ENCODE measurements at regions not wholly inside any gene's neighbourhood (a gene's known extent, or its start where the extent isn't known, plus 50 kb on each side); places are given as distances from the start of the nearest gene placed in this dataset.
"Not testable (repeated sequence)": the region's sequence is repeated elsewhere in the genome, so short reads cannot be mapped to it uniquely, and the experiment has no call there.

DNA sequence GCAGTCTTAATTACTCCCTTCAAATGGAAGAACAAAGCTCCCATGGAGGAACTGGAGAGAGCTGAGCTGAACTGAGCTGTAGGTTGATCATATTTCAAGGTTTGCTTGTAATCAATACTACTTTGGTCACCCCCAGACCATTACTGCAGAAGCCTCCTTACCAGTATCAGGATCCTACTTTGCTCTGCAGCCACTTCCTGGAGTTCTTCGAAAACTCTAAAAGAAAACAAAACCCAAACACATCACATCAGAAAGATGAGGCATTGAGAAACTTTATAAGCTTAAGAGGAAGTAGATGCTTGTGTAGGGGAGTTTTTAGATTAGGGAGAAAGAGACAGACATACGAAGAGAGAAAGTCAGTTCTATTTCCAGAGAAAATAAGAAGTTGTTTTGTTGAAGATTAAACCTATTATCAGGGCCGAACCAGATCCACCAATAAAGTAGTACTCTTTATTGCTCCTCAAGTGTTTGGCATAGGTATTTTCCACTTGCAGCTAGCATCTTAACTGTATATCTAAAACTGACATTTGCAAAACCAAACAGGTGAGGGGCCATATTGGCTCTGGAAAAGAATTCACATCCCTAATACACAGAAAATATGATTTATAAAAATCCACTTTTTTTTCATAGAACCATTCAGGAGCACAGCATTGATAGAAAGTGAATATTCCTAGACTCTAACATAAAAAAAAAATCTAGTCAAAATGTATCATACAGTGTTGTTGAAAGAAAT lies 166.9 kb upstream of the KLF7 start:
- DNase-seq = no peak

DNA sequence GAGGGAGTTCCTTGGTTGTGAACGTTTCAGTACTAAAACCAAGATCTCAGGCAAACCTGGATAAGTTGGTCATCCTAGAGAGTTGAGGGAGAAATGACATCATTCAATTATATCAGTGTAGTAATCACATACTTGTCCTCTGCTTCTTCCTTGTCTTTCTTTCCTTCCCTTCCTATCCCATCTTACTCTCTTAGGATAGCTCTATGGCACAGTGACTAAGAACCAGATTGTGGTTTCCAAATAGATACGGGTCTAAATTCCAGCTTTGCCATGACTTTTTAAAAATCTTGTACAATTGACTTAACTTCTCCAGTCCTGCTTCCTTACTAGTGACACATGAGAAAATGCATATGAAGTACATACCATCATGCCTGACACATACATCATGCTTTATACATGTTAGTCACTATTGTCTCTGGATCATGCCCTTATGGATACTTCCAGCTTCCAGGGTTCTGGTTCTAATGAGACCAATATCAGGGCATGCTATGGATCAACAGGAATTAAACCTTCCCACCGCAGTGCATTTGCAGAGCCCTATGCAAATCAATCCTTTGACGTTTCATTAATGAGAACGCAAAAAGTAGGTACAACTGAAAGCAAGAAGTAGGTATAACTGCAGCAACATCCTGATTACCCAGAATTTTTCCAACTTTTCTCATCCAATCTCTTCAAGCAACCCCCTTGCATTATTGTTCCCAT lies 168.0 kb upstream of the KLF7 start:
- no peak for DNase-seq

DNA sequence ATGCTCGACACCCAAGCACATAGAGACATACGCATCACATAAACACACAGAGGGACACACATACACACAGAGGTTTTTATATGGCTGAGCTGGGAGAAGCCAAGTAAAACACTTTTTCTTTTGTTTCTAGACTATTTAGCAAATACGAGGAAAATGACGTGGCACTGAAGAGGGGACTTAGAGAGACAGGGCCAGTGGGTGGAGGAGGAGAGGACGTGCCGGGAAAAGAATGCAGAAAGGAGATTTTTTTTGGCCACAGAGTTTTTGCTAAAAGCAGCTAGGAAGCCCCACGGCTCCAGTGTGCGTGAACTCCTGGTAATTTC lies 168.5 kb upstream of the KLF7 start:
- DNase-seq = no peak

DNA sequence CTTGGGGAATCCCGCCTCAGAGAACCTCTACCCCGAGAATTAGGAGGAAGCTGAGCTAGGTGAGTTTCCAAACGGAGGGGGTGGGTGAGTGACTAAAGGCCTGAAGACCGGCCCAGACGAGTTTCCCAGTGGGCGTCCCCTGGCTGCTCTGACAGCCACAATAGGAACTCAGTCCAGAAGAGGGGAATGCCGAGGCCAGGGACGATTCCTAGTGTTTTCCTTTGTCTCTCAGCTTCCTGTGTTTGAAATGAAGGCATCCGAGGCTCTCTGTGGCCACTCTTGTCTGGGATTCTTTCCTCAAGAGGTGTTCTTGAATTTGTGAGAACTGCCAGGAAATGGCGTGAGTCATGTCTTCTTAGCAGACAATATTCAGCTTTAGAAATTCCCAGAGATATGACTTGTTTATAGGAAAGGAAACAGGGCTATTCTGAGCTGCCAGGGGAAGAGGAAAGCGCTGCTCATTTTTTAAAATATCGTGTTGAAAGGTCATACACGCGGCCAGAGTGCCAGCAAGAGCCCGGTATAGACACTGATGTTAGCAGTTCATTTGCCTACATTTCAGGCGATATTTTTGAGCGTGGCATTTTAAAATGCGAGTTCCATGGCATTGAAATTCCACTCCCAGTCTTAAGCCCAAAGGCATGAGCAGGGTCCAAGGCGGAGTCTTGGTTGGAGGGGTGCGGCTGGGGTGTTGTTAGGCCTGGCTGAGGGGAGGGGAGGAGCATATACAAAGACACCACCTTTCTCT lies 169.1 kb upstream of the KLF7 start:
- DNase-seq = no peak

DNA sequence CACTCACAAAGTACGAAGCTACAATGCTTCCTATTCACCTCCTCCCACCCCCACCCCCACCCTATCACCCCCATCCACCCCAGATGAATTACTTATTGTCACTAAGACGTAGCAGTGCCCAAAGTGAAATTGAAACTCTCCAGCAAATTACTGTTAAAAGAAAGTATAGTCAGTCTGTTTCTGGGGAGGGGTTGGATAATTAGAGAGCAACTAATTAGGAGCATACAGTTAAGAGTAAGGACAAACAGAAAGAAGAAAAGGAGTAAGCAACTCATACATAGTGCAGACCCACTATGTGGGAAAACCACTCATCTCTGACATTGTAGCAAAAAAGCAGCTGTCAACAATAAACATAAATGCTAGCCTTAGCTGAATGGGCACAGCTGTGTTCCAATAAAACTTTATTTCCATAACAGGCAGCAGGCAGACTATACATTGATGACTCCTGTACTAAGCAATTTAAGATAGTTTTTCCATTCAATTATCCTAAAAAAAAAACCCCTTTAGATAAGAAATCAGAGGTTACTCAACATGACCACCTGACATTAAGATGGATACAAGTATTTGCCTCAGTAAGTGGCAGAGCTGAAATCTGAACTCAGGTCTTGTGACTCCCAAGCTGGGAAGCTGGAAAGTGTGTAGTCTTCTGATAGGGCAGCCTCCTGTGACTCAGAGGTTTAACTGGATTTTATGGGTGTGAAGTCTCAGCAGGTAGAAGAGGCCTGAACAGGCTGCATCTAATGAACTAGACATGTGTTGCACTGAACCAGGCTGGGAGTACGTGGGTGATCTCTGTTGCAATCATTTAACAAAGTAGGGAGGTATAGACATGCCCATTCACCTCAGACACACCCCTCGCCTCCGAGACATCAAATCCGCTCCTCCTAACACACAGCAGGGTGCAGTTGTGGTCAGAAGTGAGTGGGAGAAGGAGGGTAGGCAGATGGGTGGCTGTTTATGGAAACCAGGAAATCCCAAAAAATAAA lies 171.8 kb upstream of the KLF7 start:
- DNase-seq = peak; percentile 39

DNA sequence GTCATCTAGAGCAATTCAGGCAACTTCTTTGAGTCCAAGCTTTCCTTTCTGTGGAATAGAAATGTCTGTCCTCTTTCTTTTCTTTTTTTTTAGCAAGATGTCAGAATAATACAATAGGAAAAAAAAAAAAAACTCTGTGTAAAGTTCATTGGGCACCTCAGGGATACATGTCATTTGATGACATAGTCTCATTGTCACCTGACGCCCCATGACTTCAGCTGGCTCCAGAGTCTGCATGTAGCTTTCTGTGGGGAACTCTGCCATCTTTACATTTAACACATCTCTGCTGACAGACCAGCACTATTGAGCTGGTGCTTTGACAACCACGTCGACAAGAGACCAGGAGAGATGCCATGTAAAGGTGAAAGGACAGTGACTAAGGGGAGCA lies 172.5 kb upstream of the KLF7 start:
- DNase-seq = no peak

DNA sequence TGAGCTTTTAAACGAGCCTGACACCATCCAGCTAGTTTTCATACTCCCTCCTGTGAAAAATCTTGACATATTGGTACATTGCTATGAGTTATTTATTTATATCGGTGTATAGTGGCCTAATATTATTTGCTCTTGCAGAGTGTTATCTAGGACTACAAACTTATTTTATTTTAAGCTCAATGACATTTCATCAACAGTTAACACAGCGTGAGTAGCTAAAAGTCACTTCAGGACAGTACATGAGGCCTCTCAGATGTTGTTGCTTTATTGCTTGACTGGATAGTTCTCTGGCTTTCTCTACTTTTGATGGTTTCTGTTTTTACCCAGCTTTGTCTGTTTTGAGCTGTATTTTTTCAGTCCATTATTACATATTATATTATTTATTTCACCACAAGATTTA lies 172.9 kb upstream of the KLF7 start:
- no peak for DNase-seq

DNA sequence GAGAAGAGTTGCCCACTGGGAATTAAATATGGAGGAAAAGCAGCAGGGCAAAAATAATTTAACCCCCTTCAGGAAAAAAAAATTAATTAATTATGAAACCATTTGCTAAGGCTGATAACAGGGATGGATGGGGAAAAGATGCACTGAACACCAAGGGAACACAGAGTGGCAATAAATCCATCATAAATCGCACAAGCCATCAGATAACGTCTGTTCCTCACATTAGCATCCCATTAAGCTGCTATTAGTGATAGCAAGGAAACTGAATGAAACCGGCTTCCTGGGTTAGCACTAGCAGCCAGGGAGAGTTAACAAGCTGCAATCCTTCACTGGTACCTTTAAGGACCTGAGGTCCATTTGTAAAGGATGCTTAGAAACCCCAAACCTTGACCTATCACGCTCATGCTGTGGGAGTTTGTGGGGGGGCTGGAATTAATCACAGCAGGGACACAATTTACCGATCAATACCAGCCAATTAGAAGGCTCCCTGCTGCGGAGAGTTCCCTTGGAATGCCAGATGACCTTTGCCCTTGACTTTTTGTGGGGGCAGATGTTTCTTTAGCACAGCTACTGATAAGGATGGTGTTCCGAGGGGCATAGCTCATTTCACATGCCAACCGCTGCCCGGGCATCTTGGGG lies 175.5 kb upstream of the KLF7 start:
- DNase-seq = no peak

DNA sequence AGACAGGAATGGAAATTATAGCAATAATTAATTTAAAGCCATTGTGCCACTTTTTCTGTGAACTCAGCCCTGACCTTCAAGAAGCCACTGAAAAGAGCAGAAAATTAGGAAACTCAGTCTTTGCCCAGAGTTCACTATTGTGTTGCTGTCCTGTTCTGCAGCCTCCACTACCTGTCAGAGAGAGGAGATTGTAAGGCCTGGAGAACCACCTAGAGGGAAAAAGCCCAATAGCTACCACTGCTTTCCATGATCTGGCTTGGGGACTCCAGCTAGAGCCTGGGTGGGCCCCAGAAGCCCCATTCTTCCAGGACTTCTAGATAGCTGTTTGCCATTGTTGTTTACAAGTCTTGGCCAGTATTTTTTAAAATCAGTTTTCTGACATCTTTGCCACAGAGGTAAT lies 176.1 kb upstream of the KLF7 start:
- DNase-seq = no peak

DNA sequence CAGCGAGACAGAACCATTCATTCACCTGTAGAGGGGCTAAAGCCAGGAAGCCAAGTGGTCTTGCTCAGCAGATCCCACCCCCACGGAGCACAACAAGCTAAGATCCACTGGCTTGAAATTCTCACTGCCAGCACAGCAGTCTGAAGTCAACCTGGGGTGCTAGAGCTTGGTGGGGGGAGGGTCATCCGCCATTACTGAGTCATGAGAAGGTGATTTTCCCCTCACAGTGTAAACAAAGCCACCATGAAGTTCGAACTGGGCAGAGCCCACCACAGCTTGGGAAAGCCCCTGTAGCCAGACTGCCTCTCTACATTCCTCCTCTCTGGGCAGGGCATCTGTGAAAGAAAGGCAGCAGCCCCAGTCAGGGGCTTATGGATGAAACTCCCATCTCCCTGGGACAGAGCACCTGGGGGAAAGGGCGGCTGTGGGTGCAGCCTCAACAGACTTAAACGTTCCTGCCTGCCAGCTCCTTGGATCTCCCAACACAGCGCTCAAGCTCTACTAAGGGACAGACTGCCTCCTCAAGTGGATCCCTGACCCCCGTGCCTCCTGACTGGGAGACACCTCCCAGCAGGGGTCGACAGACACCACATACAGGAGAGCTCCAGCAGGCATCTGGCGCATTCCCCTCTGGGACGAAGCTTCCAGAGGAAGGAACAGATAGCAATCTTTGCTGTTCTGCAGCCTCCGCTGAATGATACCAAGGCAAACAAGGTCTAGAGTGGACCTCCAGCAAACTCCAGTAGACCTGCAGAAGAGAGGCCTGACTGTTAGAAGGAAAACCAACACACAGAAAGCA lies 179.0 kb upstream of the KLF7 start:
- DNase-seq = not testable (repeated sequence)

DNA sequence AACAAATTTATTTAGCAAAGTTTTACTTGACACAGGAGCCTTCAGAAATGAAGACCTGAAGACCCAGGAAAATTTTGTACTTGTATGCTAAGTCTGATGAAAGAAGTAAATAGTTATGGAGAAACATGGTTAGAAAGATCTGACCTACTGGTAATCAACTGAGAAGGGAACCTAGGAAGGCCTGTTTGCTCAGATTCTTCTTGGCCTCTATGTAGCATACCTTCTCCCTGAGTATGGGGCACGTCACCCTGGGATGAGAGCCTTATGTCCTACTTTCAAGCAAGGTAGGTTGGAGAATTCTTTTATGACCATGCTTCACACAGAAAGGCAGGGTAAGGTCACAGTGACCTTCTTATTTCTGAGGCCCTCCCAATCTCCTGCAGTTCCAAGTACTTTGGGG lies 178.6 kb upstream of the CREB1 start:
- no peak for DNase-seq

DNA sequence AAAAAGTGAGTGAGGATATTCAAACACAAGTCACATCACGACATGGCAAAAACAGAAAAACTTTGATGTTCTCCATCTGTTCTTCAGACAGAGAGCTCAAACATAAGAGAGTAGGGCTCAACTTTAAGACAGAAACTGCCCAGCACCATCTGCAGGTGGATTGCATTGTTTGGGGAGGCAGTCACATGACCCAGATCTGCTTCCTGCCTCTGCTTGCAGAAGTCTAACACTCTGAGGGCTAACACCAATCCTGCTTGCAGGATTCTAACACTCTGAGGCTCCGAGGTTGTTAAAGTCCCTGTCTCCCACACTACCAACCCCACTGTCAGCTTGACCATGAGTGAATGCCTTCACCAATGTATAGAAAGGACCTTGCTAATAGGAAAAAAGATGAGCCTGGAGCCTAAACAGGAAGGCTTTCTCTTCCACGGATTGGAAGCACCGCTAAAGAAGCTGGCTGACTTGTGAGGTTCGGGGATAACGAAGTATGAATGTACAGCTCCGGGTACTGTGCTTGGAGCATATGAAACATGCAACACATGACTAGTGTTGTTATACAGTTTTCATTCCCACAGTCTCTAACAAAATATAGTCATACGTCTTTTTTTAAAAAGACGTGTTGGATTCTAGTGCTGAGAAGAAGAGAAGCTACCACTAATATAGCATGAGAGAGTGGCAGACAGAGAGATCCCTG lies 176.6 kb upstream of the CREB1 start:
- peak; percentile 17 for DNase-seq

DNA sequence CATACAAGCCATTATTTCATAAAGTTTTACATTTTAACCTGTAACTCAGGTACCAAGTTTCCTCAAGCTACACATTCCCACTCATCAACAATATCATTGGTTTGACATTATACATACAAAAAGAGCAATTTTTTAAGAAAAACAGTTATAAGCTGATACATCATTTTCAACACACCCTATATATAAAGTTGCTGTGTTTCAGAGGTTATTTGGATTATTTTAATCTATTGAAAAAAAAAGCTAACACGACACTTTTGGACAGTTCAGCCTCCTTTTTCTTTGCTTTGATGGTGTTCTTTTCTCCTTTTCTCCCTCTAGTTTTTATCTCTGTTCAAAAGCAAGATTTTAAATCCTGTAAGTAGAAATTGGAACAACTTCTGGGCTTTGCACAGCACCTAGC lies 175.9 kb upstream of the CREB1 start:
- no peak for DNase-seq

DNA sequence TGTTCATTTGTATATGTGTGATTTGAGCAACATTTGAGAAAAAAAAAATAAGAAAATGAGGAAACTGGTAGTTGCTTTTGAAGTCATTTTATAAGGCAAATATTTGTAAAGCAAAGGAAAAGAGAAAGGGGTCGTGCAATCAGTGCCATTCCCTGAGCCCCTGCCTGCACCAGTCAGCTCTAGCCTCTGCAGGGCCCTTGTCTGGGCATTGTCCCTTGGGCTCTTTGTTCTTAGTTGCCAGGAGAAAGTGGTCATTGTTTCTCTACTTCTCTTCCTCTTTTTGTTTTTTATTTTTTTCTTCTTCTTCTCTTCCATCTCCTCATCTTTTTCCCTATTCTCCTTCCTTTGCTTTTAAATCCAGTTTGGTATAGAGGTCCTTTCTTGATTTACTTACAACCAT lies 175.3 kb upstream of the CREB1 start:
- DNase-seq = no peak

DNA sequence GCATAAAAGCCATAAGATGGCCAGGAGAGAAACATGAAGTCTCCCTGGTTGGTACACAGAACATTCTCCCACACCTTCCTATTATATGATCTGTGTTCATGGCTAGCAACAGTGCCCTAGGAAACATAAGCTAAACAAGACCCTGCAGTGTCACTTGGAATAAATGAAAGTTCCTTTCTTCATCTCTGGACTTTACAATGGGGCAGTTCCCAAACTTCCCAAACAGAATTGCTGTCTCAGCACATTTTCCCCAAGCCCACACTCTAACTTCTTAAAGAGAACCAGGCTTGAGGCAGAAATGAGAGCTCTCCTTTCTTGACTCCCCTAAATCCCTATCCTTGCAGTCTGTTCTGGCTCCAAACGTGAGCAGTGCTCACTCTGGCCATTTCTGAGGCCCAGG lies 173.2 kb upstream of the CREB1 start:
- no peak for DNase-seq

DNA sequence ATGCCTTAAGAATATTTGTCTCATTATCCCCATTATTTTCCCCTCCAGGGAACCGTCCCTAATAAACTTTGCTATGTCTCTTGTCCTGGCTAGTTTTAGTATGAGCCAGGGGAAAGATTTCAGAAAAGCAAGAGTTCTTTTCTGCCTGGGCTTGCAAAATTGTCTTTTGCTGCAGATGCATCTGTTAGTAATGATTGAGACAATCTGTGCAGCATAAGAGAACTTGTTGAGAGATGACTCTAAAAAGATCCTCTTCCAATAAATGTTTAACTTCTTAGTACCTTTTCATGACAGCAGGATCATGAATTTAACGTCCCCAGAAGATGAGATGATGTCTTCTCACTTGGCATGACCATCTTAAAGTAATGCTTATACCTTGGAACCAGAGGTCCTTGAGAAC lies 172.5 kb upstream of the CREB1 start:
- DNase-seq = no peak

DNA sequence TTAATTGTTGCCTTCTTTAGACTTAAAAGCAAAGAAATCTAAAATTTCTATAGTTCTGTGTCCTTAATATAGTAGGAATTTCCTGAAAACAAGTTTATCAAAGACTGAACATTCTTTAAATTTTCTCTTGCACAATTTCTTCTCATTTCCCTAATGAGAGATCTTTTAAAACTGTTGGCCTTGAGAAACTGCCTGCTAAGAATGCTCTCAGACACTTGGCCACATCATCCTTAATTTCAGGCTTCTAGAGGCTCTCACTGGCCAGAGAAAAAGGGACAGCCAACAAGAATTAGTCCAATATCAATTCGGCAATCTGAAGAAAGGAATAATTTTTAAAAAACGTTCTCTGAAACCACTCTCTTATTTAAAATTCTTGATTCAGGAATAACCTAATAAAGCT lies 167.0 kb upstream of the CREB1 start:
- no peak for DNase-seq

DNA sequence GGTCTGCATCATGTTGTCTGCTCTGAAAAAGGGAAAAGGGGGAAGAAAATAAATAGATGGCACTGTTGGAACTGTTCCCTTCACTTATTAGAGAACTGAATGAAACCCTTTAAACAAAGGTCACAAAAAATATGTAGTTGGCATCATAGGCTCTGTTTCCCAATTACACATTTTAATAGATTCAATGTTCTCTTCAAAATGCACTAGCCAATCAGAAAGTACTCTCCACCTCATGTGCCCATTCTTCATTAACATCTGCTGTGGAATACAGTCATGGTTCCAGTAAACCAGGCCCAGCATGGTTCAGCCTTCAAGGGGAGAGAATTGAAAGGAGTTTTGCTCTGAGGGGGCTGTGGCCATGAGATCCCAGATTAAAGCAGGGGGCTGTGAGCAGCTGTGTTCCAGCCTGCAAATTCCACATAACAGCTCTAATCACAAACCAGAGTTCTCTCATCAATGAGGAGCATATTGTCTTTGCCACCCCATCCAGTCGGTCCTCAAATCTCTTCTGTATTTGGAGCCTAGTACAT lies 165.9 kb upstream of the CREB1 start:
- DNase-seq = no peak

DNA sequence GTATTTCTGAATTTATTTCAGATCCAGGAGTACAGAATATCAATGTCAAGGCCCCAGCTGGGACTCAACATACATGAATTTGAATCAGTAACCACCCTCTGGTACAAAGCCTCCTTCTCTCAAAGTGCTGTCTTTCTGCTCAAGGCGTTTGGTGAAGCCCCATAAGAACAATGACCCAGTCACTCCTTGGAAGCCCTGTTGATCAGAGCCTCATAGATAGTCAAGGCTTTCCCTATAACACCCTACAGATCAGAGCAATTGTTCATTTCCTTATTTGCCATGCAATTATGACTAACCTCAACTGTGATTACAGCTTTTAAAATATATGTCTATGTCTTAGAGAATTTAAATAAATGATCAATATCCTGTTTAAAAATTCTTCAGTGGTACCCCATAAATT lies 159.1 kb upstream of the CREB1 start:
- no peak for DNase-seq

DNA sequence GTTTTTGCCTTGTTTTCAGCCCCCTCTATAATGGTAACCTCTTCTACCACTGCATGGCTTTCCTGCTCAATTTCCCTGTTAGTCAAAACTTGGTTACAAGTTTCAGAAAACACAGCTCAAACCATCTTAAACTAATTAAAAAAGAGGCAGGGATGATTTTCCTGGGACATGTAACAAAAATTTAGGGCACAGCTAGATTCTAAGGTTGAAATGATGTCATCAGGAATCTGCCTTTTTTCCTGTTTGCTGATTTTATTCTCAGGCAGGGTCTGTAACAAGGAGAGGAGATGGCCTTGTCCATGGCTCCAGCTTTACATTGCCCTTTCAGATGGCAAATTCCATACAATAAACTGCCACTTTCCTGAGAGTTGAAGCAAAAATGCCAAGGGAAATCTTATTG lies 157.9 kb upstream of the CREB1 start:
- no peak for DNase-seq

DNA sequence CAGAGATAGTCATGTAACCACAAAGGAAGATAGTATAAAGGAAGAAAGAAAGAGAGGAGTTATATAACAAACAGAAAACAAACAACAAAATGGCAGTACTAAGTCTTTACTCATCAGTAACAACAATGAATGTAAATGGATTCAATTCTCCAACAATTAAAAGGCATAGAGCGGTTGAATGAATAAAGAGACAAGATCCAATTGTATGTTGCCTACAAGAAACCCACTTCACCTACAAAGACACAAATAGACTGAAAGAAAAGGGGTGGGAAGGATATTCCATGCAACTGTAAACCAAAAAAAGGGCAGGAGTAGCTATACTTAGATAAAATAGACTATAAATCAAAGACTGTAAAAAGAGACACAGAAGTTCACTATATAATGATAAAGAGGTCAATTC lies 157.3 kb upstream of the CREB1 start:
- DNase-seq = no peak
